ENCODE measurements at regions not wholly inside any gene's neighbourhood (a gene's known extent, or its start where the extent isn't known, plus 50 kb on each side); places are given as distances from the start of the nearest gene placed in this dataset.
"Not testable (repeated sequence)": the region's sequence is repeated elsewhere in the genome, so short reads cannot be mapped to it uniquely, and the experiment has no call there.

- H3K4me1 ChIP-seq (ENCODE audit: control insufficient read depth, extremely low read depth, insufficient read depth, low read length) = no peaks in the 10 kb centered on the region
- H3K36me3 ChIP-seq (ENCODE audit: control insufficient read depth, insufficient read depth, low read length) = no peaks in the 10 kb centered on the region
- H3K27ac ChIP-seq (ENCODE audit: insufficient read depth, low read length) = no peak overlapping the region
- no peaks in the 10 kb centered on the region for H3K9me3 ChIP-seq (ENCODE audit: control insufficient read depth, insufficient read depth, low read depth, low read length)
- no peaks in the 10 kb centered on the region for H4K20me1 ChIP-seq (ENCODE audit: control insufficient read depth, extremely low read depth, insufficient read depth, low read length)
- TF ChIP-seq EZH2 (IDR thresholded peaks at IDR 0.05; ENCODE audit: low read length, missing control alignments) = no peak
- TF ChIP-seq, protein P1, sequence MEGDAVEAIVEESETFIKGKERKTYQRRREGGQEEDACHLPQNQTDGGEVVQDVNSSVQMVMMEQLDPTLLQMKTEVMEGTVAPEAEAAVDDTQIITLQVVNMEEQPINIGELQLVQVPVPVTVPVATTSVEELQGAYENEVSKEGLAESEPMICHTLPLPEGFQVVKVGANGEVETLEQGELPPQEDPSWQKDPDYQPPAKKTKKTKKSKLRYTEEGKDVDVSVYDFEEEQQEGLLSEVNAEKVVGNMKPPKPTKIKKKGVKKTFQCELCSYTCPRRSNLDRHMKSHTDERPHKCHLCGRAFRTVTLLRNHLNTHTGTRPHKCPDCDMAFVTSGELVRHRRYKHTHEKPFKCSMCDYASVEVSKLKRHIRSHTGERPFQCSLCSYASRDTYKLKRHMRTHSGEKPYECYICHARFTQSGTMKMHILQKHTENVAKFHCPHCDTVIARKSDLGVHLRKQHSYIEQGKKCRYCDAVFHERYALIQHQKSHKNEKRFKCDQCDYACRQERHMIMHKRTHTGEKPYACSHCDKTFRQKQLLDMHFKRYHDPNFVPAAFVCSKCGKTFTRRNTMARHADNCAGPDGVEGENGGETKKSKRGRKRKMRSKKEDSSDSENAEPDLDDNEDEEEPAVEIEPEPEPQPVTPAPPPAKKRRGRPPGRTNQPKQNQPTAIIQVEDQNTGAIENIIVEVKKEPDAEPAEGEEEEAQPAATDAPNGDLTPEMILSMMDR (conservative IDR thresholded peaks at IDR 0.05 in 1 of 2, IDR thresholded peaks at IDR 0.05 in 1 of 2; ENCODE audit: low read depth in 1 of 2, low read length in 2 of 2) = no peak
- H2AFZ ChIP-seq (ENCODE audit: low read length) = no peak overlapping the region
- no peak overlapping the region for H3K4me3 ChIP-seq (replicated peaks in 1 of 4; ENCODE audit: control extremely low read depth in 1 of 4, insufficient read depth in 1 of 4, low read depth in 3 of 4, low read length in 4 of 4)
- no peak overlapping the region for H3K4me2 ChIP-seq (ENCODE audit: extremely low read depth, insufficient read depth, low read length)
- no peak for DNase-seq (ENCODE audit: low read depth in 2 of 2)
- H3K27me3 ChIP-seq (ENCODE audit: control insufficient read depth, insufficient read depth, low read length) = no peaks in the 10 kb centered on the region
- no peaks in the 10 kb centered on the region for H3K79me2 ChIP-seq (ENCODE audit: control insufficient read depth, insufficient read depth, low read length)
- H3K9ac ChIP-seq (ENCODE audit: insufficient read depth, low read length) = no peak overlapping the region
These were observed 559.3 kb upstream of the B3GAT1 start for GRCh38 chr11:134971381-134971780.

GRCh38 chr11:134967746-134968145, 555.7 kb upstream of the B3GAT1 start:
- Histone ChIP-seq H2AFZ (ENCODE audit: low read length) (no peak overlapping the region), H4K20me1 (ENCODE audit: control insufficient read depth, extremely low read depth, insufficient read depth, low read length) (no peaks in the 10 kb centered on the region), H3K79me2 (ENCODE audit: control insufficient read depth, insufficient read depth, low read length) (no peaks in the 10 kb centered on the region), H3K27me3 (ENCODE audit: control insufficient read depth, insufficient read depth, low read length) (no peaks in the 10 kb centered on the region), H3K27ac (ENCODE audit: insufficient read depth, low read length) (no peak overlapping the region), H3K4me1 (ENCODE audit: control insufficient read depth, extremely low read depth, insufficient read depth, low read length) (no peaks in the 10 kb centered on the region), H3K4me3 (replicated peaks in 1 of 4; ENCODE audit: control extremely low read depth in 1 of 4, insufficient read depth in 1 of 4, low read depth in 3 of 4, low read length in 4 of 4) (no peak overlapping the region), H3K4me2 (ENCODE audit: extremely low read depth, insufficient read depth, low read length) (no peak overlapping the region), H3K36me3 (ENCODE audit: control insufficient read depth, insufficient read depth, low read length) (no peaks in the 10 kb centered on the region), H3K9me3 (ENCODE audit: control insufficient read depth, insufficient read depth, low read depth, low read length) (no peaks in the 10 kb centered on the region), H3K9ac (ENCODE audit: insufficient read depth, low read length) (no peak overlapping the region)
- TF ChIP-seq, protein P1 (conservative IDR thresholded peaks at IDR 0.05 in 1 of 2, IDR thresholded peaks at IDR 0.05 in 1 of 2; ENCODE audit: low read depth in 1 of 2, low read length in 2 of 2) = no peak
- no peak for DNase-seq (ENCODE audit: low read depth in 2 of 2)

DNA sequence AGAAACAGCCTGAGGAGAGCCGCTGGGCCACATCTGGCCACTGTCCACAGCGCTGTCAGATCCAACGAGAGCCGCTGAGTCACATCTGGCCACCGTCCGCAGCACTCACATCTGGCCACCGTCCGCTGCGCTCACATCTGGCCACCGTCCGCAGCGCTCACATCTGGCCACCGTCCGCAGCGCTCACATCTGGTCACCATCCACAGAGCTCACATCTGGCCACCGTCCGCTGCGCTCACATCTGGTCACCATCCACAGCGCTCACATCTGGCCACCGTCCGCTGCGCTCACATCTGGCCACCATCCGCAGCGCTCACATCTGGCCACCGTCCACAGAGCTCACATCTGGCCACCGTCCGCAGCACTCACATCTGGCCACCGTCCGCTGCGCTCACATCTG, 549.3 kb upstream of the B3GAT1 start:
- H3K9me3 ChIP-seq (ENCODE audit: control insufficient read depth, insufficient read depth, low read depth, low read length); H3K9ac ChIP-seq (ENCODE audit: insufficient read depth, low read length); DNase-seq (ENCODE audit: low read depth in 2 of 2); H4K20me1 ChIP-seq (ENCODE audit: control insufficient read depth, extremely low read depth, insufficient read depth, low read length); H2AFZ ChIP-seq (ENCODE audit: low read length); H3K79me2 ChIP-seq (ENCODE audit: control insufficient read depth, insufficient read depth, low read length); H3K4me2 ChIP-seq (ENCODE audit: extremely low read depth, insufficient read depth, low read length); H3K4me3 ChIP-seq (replicated peaks in 1 of 4; ENCODE audit: control extremely low read depth in 1 of 4, insufficient read depth in 1 of 4, low read depth in 3 of 4, low read length in 4 of 4); H3K27me3 ChIP-seq (ENCODE audit: control insufficient read depth, insufficient read depth, low read length); H3K36me3 ChIP-seq (ENCODE audit: control insufficient read depth, insufficient read depth, low read length); H3K27ac ChIP-seq (ENCODE audit: insufficient read depth, low read length); H3K4me1 ChIP-seq (ENCODE audit: control insufficient read depth, extremely low read depth, insufficient read depth, low read length): not testable (repeated sequence)

GRCh38 chr11:134958870-134959269, 546.8 kb upstream of the B3GAT1 start:
- no peaks in the 10 kb centered on the region for H3K4me1 ChIP-seq (ENCODE audit: control insufficient read depth, extremely low read depth, insufficient read depth, low read length)
- H2AFZ ChIP-seq (ENCODE audit: low read length) = no peak overlapping the region
- no peak overlapping the region for H3K4me2 ChIP-seq (ENCODE audit: extremely low read depth, insufficient read depth, low read length)
- H3K9me3 ChIP-seq (ENCODE audit: control insufficient read depth, insufficient read depth, low read depth, low read length) = no peaks in the 10 kb centered on the region
- H4K20me1 ChIP-seq (ENCODE audit: control insufficient read depth, extremely low read depth, insufficient read depth, low read length) = no peaks in the 10 kb centered on the region
- TF ChIP-seq, protein P1 (conservative IDR thresholded peaks at IDR 0.05 in 1 of 2, IDR thresholded peaks at IDR 0.05 in 1 of 2; ENCODE audit: low read depth in 1 of 2, low read length in 2 of 2) = no peak
- TF ChIP-seq EZH2 (IDR thresholded peaks at IDR 0.05; ENCODE audit: low read length, missing control alignments) = no peak
- H3K27ac ChIP-seq (ENCODE audit: insufficient read depth, low read length) = no peak overlapping the region
- H3K36me3 ChIP-seq (ENCODE audit: control insufficient read depth, insufficient read depth, low read length) = no peaks in the 10 kb centered on the region
- no peak for DNase-seq (ENCODE audit: low read depth in 2 of 2)
- H3K79me2 ChIP-seq (ENCODE audit: control insufficient read depth, insufficient read depth, low read length) = no peaks in the 10 kb centered on the region
- H3K4me3 ChIP-seq (replicated peaks in 1 of 4; ENCODE audit: control extremely low read depth in 1 of 4, insufficient read depth in 1 of 4, low read depth in 3 of 4, low read length in 4 of 4) = no peak overlapping the region
- H3K9ac ChIP-seq (ENCODE audit: insufficient read depth, low read length) = no peak overlapping the region
- no peaks in the 10 kb centered on the region for H3K27me3 ChIP-seq (ENCODE audit: control insufficient read depth, insufficient read depth, low read length)
